Activated T-helper 1 cell treated with anti-CD3 and anti-CD28 coated beads, Interleukin-12 subunit alpha, Interleukin-12 subunit beta, Interleukin-2, Interleukin-4 antibody, amounts not matched to agents 30 ng/mL and 10 ng/mL and 1 ng/mL, durations not matched to agents 14 hours and 24 hours and 36 hours (primary cell): ENCODE measurements at regions not wholly inside any gene's neighbourhood (a gene's known extent, or its start where the extent isn't known, plus 50 kb on each side); places are given as distances from the start of the nearest gene placed in this dataset.

Experiments
- DNase-seq: peaks from one replicate; pipeline ENCODE4 v3.0.0; 2021; ENCODE audit warnings: low spot score
- H3K27ac Mint-ChIP-seq: one replicate; pipeline ENCODE4 v1.8.0; 2021; ENCODE audit warnings: mild to moderate bottlenecking, mixed read lengths
- H3K27me3 Mint-ChIP-seq: one replicate; pipeline ENCODE4 v1.8.0; 2022; ENCODE audit warnings: mild to moderate bottlenecking, moderate library complexity, mixed read lengths; ENCODE audit not compliant: insufficient read depth
- H3K36me3 Mint-ChIP-seq: one replicate; pipeline ENCODE4 v1.8.0; 2021; ENCODE audit warnings: low read depth, mixed read lengths
- H3K4me1 Mint-ChIP-seq: one replicate; pipeline ENCODE4 v1.8.0; 2021; ENCODE audit warnings: low read depth, mixed read lengths
- H3K4me3 Mint-ChIP-seq: one replicate; pipeline ENCODE4 v1.8.0; 2021; ENCODE audit warnings: mild to moderate bottlenecking, moderate library complexity, mixed read lengths
- H3K9me3 Mint-ChIP-seq: one replicate; pipeline ENCODE4 v1.8.0; 2021; ENCODE audit warnings: mixed read lengths
- intact Hi-C: fragments of 100-400 bp; cut with micrococcal nuclease; formaldehyde crosslinking; loops from one replicate; pipeline ENCODE4 v1.15.1; 2024

- no peak overlapping the region for H3K27ac Mint-ChIP-seq
- intact Hi-C loops: no loop called here
- no peaks in the 10 kb centered on the region for H3K36me3 Mint-ChIP-seq
- no peaks in the 10 kb centered on the region for H3K4me1 Mint-ChIP-seq
- H3K9me3 Mint-ChIP-seq: no peaks in the 10 kb centered on the region
- H3K4me3 Mint-ChIP-seq: no peak overlapping the region
- no peaks in the 10 kb centered on the region for H3K27me3 Mint-ChIP-seq
- no peak for DNase-seq
Measured at GRCh38 chr22:48551716-48552268, 1275.9 kb downstream of the BRD1 start.

DNA sequence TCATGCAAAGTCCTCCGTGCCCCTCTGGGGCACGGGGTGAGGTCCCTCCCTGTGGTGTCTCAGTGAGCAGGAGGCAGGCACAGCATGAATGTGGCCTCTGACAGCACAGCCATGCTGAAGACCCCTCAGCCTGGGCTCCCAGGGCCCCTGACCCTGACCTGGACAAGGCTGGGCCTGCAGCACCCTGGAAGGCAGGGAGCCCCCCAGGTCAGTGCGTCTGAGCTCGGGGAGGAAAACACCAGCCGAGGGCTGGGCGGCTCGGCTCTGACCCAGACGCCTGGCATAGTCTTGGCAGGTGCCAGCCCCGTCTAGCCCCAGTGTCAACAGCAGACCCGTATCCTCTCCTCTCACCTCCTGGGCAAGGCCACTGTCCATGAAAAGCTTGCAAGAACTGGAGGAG is 1276.6 kb downstream of the BRD1 start:
- H3K9me3 Mint-ChIP-seq: no peaks in the 10 kb centered on the region
- DNase-seq: no peak

DNA sequence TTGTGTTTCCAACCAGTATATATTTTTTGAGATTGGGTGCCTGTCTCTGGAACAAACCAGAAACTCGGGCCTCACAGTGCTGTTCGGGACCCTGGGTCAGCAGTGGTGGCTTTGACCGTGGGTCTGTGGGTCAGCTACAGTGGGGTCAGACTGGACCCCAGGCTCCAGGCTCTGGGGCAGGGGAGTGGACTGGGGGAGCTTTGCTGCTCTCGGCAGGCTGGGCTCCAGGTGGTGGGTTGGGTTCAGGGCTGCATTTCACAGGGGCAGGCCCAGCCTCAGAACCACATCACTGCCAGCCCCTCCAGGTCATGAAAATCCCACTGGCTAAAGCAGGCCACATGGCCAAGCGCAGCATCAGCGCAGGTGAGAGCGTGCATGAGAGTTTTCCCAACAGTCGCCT is 1279.3 kb downstream of the BRD1 start:
- H3K27me3 Mint-ChIP-seq: no peaks in the 10 kb centered on the region
- intact Hi-C loops: no loop called here

More for the DNA sequence above, 1276.6 kb downstream of the BRD1 start:
- H3K4me1 Mint-ChIP-seq: no peaks in the 10 kb centered on the region
- no peak overlapping the region for H3K4me3 Mint-ChIP-seq
- no peak overlapping the region for H3K27ac Mint-ChIP-seq
- H3K36me3 Mint-ChIP-seq: no peaks in the 10 kb centered on the region
- no peaks in the 10 kb centered on the region for H3K27me3 Mint-ChIP-seq
- intact Hi-C loops: no loop called here

GRCh38 chr22:48547971-48548370 is 1279.7 kb downstream of the BRD1 start:
- H3K4me1 Mint-ChIP-seq: no peaks in the 10 kb centered on the region
- H3K9me3 Mint-ChIP-seq: no peaks in the 10 kb centered on the region

More for the DNA sequence above, 1279.3 kb downstream of the BRD1 start:
- no peaks in the 10 kb centered on the region for H3K36me3 Mint-ChIP-seq
- H3K4me3 Mint-ChIP-seq: no peak overlapping the region
- no peak for DNase-seq
- H3K4me1 Mint-ChIP-seq: no peaks in the 10 kb centered on the region
- H3K27ac Mint-ChIP-seq: no peak overlapping the region
- H3K9me3 Mint-ChIP-seq: no peaks in the 10 kb centered on the region

GRCh38 chr22:48546653-48547424 is 1280.8 kb downstream of the BRD1 start:
- intact Hi-C loops: no loop called here
- no peak for DNase-seq
- no peaks in the 10 kb centered on the region for H3K36me3 Mint-ChIP-seq
- H3K4me1 Mint-ChIP-seq: no peaks in the 10 kb centered on the region
- H3K27me3 Mint-ChIP-seq: no peaks in the 10 kb centered on the region
- H3K9me3 Mint-ChIP-seq: peaks cover 4% of the 10 kb centered on the region
- no peak overlapping the region for H3K27ac Mint-ChIP-seq
- no peak overlapping the region for H3K4me3 Mint-ChIP-seq

More at GRCh38 chr22:48547971-48548370, 1279.7 kb downstream of the BRD1 start:
- H3K27ac Mint-ChIP-seq: no peak overlapping the region
- H3K4me3 Mint-ChIP-seq: no peak overlapping the region
- no peak for DNase-seq
- no peaks in the 10 kb centered on the region for H3K27me3 Mint-ChIP-seq
- no peaks in the 10 kb centered on the region for H3K36me3 Mint-ChIP-seq
- intact Hi-C loops: no loop called here

- Mint-ChIP-seq H3K27me3 (no peaks in the 10 kb centered on the region), H3K4me1 (no peaks in the 10 kb centered on the region)
Measured at GRCh38 chr22:48545987-48546386, 1281.7 kb downstream of the BRD1 start.

DNA sequence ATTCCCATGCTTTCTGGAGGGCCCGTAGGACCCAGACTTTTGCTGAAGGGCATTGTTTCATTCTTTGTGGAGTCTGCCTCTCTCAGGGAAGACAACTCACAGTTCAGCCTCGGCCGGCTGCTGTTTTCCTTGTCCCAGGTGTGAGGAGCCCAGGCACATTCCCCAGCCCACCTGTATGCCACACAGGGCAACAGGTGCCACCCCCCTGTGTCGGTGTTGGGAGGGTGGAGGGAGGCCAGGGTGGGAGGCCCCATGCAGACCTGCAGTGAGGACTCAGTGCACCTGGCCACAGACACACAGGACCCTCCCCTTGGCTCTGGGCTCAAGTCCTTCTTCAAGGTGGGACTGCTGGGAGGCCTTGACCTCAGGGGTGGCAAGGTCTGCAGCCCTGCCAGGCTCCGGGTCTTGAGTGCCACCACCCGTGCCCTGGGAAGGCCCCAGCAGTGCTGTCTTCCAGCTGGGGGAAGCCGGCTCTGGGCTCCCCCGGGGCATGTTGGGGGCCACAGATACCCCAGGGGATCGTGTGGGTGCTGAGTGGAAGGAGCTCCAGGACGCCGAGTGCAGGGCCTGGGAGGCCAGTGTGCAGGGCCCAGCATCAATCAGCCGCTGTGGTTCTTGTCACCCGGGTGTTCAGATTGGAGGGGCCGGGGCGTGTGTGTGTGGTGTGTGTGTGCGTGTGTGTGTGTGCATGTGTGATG is 1286.1 kb downstream of the BRD1 start:
- intact Hi-C loops: no loop called here
- no peak overlapping the region for H3K4me3 Mint-ChIP-seq
- no peak overlapping the region for H3K27ac Mint-ChIP-seq

More at GRCh38 chr22:48545987-48546386, 1281.7 kb downstream of the BRD1 start:
- Mint-ChIP-seq H3K36me3 (no peaks in the 10 kb centered on the region), H3K9me3 (peaks cover 4% of the 10 kb centered on the region), H3K4me3 (no peak overlapping the region), H3K27ac (no peak overlapping the region)
- intact Hi-C loops: no loop called here
- no peak for DNase-seq

DNA sequence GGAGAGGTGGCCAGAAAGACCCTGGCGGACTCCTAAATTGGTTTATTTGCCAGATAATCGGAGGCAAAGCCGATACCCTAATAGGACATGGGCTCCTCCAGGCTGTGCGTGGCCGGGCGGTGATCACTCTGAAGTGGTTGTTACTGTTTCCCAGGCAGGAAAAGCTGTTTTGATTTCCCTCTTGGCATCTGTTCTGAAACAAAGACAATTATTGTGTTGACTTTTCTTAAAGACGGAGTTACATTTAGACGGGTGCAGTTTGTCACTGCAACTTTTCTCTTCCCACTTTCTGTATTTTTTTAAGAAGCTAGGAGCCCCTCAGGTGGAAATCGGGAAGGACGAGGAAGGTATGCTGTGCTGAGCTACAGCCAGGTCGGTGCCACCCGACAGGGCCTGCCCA is 1288.4 kb downstream of the BRD1 start:
- Mint-ChIP-seq H3K4me1 (no peaks in the 10 kb centered on the region), H3K4me3 (no peak overlapping the region), H3K27ac (no peak overlapping the region), H3K27me3 (no peaks in the 10 kb centered on the region), H3K9me3 (peaks cover 4% of the 10 kb centered on the region), H3K36me3 (no peaks in the 10 kb centered on the region)
- DNase-seq: no peak
- intact Hi-C loops: no loop called here

More for the DNA sequence above, 1286.1 kb downstream of the BRD1 start:
- H3K27me3 Mint-ChIP-seq: no peaks in the 10 kb centered on the region
- no peaks in the 10 kb centered on the region for H3K4me1 Mint-ChIP-seq
- no peaks in the 10 kb centered on the region for H3K36me3 Mint-ChIP-seq
- no peak for DNase-seq
- H3K9me3 Mint-ChIP-seq: peaks cover 4% of the 10 kb centered on the region

DNA sequence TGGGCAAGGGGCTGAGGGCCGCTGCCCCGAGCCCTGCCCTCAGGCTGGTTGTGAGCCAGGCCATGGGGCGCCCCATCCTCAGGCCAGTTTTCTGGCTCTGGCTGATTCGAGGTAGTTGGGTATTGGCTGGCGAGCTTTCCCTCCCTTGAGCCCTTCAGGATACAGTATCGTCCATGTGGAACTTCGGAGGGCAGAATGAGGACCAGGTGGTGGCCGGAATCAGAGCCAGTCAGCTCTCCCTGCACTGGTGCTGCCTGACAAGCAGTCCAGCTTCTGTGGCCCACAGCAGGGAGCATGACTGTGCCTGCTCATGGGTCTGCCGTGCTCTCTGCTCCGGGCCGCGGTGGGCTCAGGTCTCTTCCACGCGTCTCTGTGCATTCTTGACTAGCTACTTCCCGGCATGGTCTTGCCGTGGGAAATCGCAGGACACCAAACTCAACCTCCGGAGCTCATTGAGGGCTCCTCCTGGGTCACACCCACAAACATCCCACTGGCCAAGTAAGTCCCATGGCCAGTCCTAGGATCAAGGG is 1289.3 kb downstream of the BRD1 start:
- intact Hi-C loops: no loop called here
- Mint-ChIP-seq H3K27ac (no peak overlapping the region), H3K27me3 (no peaks in the 10 kb centered on the region)

DNA sequence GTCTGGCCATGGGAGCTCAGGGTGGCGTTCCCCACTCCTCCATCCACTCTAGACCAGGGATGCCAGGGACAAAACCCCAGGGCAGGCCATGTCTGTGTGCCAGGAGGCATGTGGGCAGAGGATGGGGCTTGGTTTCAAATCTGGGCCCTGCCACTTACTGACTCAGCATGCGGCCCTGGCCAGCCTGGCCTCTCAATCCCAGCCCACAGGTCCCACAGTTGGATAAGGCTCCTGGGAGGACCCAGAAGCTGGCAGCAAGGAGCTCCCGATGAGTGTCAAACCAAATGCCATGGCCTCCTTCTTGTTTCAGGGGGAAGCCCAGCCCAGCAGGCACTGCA is 1290.4 kb downstream of the BRD1 start:
- no peak for DNase-seq
- Mint-ChIP-seq H3K4me3 (no peak overlapping the region), H3K27ac (no peak overlapping the region), H3K4me1 (no peaks in the 10 kb centered on the region), H3K9me3 (peaks cover 4% of the 10 kb centered on the region), H3K27me3 (no peaks in the 10 kb centered on the region), H3K36me3 (no peaks in the 10 kb centered on the region)
- intact Hi-C loops: no loop called here

More for the DNA sequence above, 1289.3 kb downstream of the BRD1 start:
- Mint-ChIP-seq H3K4me1 (no peaks in the 10 kb centered on the region), H3K9me3 (peaks cover 4% of the 10 kb centered on the region), H3K36me3 (no peaks in the 10 kb centered on the region), H3K4me3 (no peak overlapping the region)
- no peak for DNase-seq

- H3K4me3 Mint-ChIP-seq: no peak overlapping the region
- H3K36me3 Mint-ChIP-seq: no peaks in the 10 kb centered on the region
- H3K9me3 Mint-ChIP-seq: no peaks in the 10 kb centered on the region
- H3K4me1 Mint-ChIP-seq: no peaks in the 10 kb centered on the region
- intact Hi-C loops: no loop called here
- DNase-seq: no peak
- H3K27me3 Mint-ChIP-seq: no peaks in the 10 kb centered on the region
- no peak overlapping the region for H3K27ac Mint-ChIP-seq
Measured at GRCh38 chr22:48536541-48537342, 1290.9 kb downstream of the BRD1 start.

DNA sequence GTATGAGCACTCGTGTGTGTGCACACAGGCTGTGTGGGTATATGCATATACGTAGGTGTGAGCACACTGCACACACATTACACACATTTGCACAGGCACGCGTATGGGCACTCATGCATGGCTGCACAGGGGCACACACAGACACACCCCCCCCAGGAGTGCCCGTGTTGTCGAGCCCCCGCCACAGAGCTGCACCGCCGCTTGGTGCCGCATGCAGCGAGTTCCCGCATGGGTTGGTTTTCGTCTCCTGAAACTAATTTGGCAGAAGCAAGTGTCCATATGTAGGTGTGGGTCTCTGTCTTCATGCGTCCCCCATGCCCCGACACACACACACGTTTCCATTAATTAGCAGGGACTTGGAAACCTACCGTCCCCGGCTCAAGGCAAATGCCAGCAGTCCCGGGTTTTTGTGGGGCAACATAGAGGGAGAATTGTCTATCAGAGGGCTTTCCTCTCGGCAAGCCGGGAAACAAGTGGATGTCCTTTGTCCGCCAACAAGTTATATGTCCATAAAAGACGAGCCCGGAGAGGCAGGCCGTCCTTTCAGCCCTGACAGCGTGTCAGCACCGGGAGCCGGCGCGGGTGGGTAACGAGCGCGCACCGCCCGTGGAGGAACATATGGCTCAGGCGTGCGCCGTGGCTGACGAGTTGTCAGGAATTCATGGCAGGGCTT is 1291.7 kb downstream of the BRD1 start:
- intact Hi-C loops: no loop called here
- Mint-ChIP-seq H3K9me3 (no peaks in the 10 kb centered on the region), H3K4me1 (no peaks in the 10 kb centered on the region), H3K27ac (no peak overlapping the region), H3K4me3 (no peak overlapping the region), H3K27me3 (no peaks in the 10 kb centered on the region), H3K36me3 (no peaks in the 10 kb centered on the region)
- no peak for DNase-seq
